Testis (tissue), 2 donors: ENCODE measurements at regions not wholly inside any gene's neighbourhood (a gene's known extent, or its start where the extent isn't known, plus 50 kb on each side); places are given as distances from the start of the nearest gene placed in this dataset.
A peak's percentile ranks its signal among the peaks of the same experiment; 100 is the strongest.

Experiments
- DNase-seq: peaks from one replicate; pipeline ENCODE4 v3.0.0-alpha.2; 2019
- H3K27ac ChIP-seq, 2 donors: fragments of 200-600 bp; sonication (generic); one replicate each; pipeline ENCODE4 v1.5.1; 2019
- H3K27me3 ChIP-seq: fragments of 200-600 bp; sonication (generic); one replicate; pipeline ENCODE4 v1.5.1; 2019
- H3K36me3 ChIP-seq: fragments of 200-600 bp; sonication (generic); one replicate; pipeline ENCODE4 v1.5.1; 2017; ENCODE audit warnings: low read depth; ENCODE audit errors: missing control alignments
- H3K4me1 ChIP-seq: fragments of 200-600 bp; sonication (generic); one replicate; pipeline ENCODE4 v1.5.1; 2019
- H3K4me3 ChIP-seq, 2 donors: fragments of 200-600 bp; sonication (generic); one replicate each; pipeline ENCODE4 v1.5.1; 2017 to 2019
- H3K9me3 ChIP-seq: fragments of 200-600 bp; sonication (generic); one replicate; pipeline ENCODE4 v1.5.1; 2017
- POLR2A ChIP-seq: fragments of 450-650 bp; IDR thresholded peaks from one replicate; pipeline ENCODE4 v1.6.1; 2017; ENCODE audit warnings: antibody characterized with exemption, mild to moderate bottlenecking, moderate library complexity
- WGBS, 2 donors: methylation state at CpG; one replicate each; pipeline ENCODE4 v1.1.5; 2018; 5-methylcytosine and 5-hydroxymethylcytosine counted together
- intact Hi-C: fragments of 100-400 bp; cut with DNase I; formaldehyde crosslinking; loops from one replicate; pipeline ENCODE4 v1.15.1; 2023; ENCODE audit warnings: low total_unique reads
- TF ChIP-seq, protein P1 (sequence below), 3 experiments: fragments of 450-650 bp in 2 of 3; fragments of 200-600 bp in 1 of 3; sonication (generic) in 1 of 3; IDR thresholded peaks; one replicate each; pipeline ENCODE4 v1.5.1; 2016 to 2019; ENCODE audit warnings: antibody characterized with exemption in 3 of 3, mild to moderate bottlenecking in 2 of 3, moderate library complexity in 1 of 3

DNA sequence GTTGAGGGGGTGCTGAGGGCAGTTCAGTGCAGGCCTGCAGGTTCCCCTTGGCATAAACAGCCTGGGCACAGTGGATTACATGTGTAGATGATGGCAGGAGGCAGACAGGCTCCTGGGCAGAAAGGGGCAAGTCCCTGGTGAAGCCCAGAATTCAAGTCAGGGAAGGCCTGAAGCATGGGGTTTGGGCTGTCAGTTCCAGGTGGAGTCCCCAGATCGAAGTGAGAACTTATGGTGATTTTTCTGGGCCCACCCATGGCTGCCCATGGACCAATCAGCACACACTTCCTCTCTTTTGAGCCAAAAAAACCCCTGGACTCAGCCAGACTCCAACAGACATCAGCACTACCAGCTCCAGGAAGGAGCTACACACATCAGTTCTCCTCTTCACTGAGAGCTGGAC, 529.1 kb downstream of the PPARGC1A start:
- no peak overlapping the region for H3K27ac ChIP-seq
- H3K36me3 ChIP-seq: no peaks in the 10 kb centered on the region
- no peaks in the 10 kb centered on the region for H3K4me1 ChIP-seq
- no peak for TF ChIP-seq POLR2A
- TF ChIP-seq, protein P1, sequence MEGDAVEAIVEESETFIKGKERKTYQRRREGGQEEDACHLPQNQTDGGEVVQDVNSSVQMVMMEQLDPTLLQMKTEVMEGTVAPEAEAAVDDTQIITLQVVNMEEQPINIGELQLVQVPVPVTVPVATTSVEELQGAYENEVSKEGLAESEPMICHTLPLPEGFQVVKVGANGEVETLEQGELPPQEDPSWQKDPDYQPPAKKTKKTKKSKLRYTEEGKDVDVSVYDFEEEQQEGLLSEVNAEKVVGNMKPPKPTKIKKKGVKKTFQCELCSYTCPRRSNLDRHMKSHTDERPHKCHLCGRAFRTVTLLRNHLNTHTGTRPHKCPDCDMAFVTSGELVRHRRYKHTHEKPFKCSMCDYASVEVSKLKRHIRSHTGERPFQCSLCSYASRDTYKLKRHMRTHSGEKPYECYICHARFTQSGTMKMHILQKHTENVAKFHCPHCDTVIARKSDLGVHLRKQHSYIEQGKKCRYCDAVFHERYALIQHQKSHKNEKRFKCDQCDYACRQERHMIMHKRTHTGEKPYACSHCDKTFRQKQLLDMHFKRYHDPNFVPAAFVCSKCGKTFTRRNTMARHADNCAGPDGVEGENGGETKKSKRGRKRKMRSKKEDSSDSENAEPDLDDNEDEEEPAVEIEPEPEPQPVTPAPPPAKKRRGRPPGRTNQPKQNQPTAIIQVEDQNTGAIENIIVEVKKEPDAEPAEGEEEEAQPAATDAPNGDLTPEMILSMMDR (IDR thresholded peaks at IDR 0.05): no peak
- no peak for DNase-seq
- intact Hi-C loops: no loop called here
- 93% methylated on average over 1 of the region's 1 CpG; no CpG with 5 or more reads in 1 of the 2 donors for WGBS, 2 donors
- no peaks in the 10 kb centered on the region for H3K27me3 ChIP-seq
- H3K9me3 ChIP-seq: no peaks in the 10 kb centered on the region
- no peak overlapping the region for H3K4me3 ChIP-seq

DNA sequence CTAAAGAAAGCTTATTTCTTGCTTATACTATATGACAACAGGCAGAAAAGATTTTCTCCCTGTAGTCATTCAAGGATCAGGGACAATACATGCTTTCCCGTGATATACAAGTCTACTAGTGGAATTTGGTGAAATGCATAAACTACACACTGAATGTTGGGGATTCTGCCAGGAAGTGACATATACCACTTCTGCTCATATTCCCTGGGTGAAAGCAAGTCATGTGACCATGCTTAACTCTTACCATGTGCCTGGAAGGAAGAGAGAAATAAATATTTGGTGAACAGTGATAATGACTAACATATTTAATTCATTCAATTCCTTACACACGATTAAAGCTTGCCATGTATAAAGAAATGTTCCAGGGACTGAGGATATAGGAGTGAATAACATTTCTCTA, 534.6 kb downstream of the PPARGC1A start:
- 85 to 93% methylated on average over 2 of the region's 2 CpGs for WGBS, 2 donors
- no peaks in the 10 kb centered on the region for H3K4me1 ChIP-seq
- DNase-seq: no peak
- TF ChIP-seq, protein P1 (IDR thresholded peaks at IDR 0.05): no peak
- no peak for TF ChIP-seq POLR2A
- no peaks in the 10 kb centered on the region for H3K9me3 ChIP-seq
- H3K27me3 ChIP-seq: no peaks in the 10 kb centered on the region
- intact Hi-C loops: no loop called here
- no peaks in the 10 kb centered on the region for H3K36me3 ChIP-seq
- H3K27ac ChIP-seq: no peak overlapping the region
- H3K4me3 ChIP-seq: no peak overlapping the region

DNA sequence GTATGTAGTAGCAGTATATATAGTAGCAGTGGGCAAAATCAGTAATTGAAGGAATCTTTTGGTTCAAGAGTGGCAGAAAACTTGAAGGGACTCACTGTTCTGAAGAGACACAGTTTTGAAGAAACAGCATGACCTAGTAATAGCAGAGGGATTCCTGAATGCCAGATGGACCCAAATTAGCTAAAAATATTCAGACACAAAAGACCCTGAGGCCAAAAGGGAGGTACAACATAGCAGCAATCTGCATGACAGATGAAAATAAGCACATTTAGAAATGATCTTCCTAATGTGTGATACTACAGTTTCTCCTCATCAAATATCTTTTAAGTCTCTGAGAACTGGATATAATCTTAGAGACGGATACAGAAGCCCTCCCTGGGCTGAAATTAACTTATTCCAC, 536.6 kb downstream of the PPARGC1A start:
- Histone ChIP-seq H3K27me3 (no peaks in the 10 kb centered on the region), H3K4me1 (no peaks in the 10 kb centered on the region), H3K36me3 (no peaks in the 10 kb centered on the region), H3K4me3 (no peak overlapping the region), H3K27ac (no peak overlapping the region), H3K9me3 (no peaks in the 10 kb centered on the region)
- intact Hi-C loops: no loop called here
- TF ChIP-seq POLR2A: no peak
- TF ChIP-seq, protein P1 (IDR thresholded peaks at IDR 0.05): no peak
- 55 to 77% methylated on average over 1 of the region's 1 CpG for WGBS, 2 donors
- no peak for DNase-seq

DNA sequence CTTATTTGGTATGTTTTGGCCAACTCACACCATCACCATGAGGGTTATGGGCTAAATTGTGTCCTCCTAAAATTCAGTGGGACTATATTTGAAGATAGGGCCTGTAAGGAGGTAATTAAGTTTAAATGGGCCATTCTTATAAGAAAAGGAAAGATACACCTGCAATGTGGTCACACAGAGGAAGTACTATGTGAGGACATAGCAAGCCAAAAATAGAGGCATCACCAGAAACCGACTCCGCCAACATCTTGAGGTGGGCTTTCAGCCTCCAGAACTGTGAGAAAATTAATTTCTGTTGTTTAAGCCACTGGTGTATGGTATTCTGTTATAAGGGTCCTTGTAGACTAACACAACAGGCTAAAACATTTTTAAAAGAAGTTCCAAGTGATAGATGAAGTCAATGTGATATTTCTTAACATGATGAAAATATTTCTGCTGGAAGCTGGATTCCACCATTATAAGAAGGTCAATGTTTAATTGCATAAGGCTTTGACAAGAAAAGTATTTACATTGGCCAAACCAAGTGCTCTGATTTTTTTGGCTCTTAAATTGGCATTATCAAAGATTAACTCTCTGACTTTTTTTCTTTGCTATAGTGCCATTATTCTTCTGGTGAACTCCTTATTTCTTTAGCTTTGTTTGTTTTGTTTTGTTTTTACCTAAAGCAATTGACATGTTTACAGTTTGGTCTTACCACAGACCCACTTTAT, 540.9 kb downstream of the PPARGC1A start:
- DNase-seq: no peak
- Histone ChIP-seq H3K9me3 (no peaks in the 10 kb centered on the region), H3K27ac (no peak overlapping the region), H3K4me3 (no peak overlapping the region), H3K36me3 (no peaks in the 10 kb centered on the region), H3K4me1 (no peaks in the 10 kb centered on the region), H3K27me3 (no peaks in the 10 kb centered on the region)
- intact Hi-C loops: no loop called here
- TF ChIP-seq, protein P1 (IDR thresholded peaks at IDR 0.05): no peak
- TF ChIP-seq POLR2A: no peak
- WGBS, 2 donors: 96 to 100% methylated on average over 2 of the region's 2 CpGs

DNA sequence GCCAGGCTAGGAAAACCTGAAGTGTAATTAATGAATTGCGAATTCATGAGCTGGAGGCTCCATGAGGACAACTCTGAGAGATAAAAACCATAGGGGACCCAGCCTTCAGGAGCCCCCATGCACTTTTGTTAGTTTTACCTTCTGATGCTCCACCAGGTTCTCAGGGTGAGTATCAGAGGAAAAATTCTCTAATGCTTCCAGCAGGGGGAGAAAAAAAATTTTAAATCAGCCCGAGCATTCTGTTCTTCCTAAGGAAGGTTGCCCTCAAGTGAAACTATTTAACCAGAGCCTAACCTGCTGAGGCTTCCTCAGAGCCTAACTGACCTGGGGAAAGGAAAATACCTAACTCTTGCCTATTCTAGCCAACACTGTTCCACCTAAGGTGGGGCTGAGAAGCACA, 552.6 kb downstream of the PPARGC1A start:
- Histone ChIP-seq H3K36me3 (no peaks in the 10 kb centered on the region), H3K4me3 (no peak overlapping the region), H3K9me3 (no peaks in the 10 kb centered on the region), H3K27ac (no peak overlapping the region), H3K27me3 (no peaks in the 10 kb centered on the region), H3K4me1 (no peaks in the 10 kb centered on the region)
- DNase-seq: no peak
- TF ChIP-seq POLR2A: no peak
- TF ChIP-seq, protein P1 (IDR thresholded peaks at IDR 0.05): peak in 2 of 3 experiments; percentile 8 to 16
- WGBS, 2 donors: 71 to 76% methylated on average over 2 of the region's 2 CpGs
- intact Hi-C loops: no loop called here
